ENCODE measurements at regions not wholly inside any gene's neighbourhood (a gene's known extent, or its start where the extent isn't known, plus 50 kb on each side); places are given as distances from the start of the nearest gene placed in this dataset.

- DNase-seq, result no peak
Measured at GRCh38 chr5:105617436-105618215, 2053.1 kb downstream of the EFNA5 start.

- no peak for DNase-seq
Measured at GRCh38 chr5:105616599-105616998, 2054.0 kb upstream of the NUDT12 start.

GRCh38 chr5:105602406-105602805 lies 2039.8 kb upstream of the NUDT12 start:
- peak; percentile 45 for DNase-seq

GRCh38 chr5:105593011-105593760 lies 2030.6 kb upstream of the NUDT12 start:
- no peak for DNase-seq

- DNase-seq, result no peak
Measured at GRCh38 chr5:105587963-105588662, 2025.5 kb upstream of the NUDT12 start.

GRCh38 chr5:105581988-105582690 lies 2019.5 kb upstream of the NUDT12 start:
- peak; percentile 86 for DNase-seq

GRCh38 chr5:105573575-105573974 lies 2011.0 kb upstream of the NUDT12 start:
- no peak for DNase-seq

GRCh38 chr5:105565531-105565930 lies 2002.9 kb upstream of the NUDT12 start:
- DNase-seq, result no peak

GRCh38 chr5:105563842-105564241 lies 2001.3 kb upstream of the NUDT12 start:
- no peak for DNase-seq

GRCh38 chr5:105554568-105555169 lies 1992.1 kb upstream of the NUDT12 start:
- no peak for DNase-seq

GRCh38 chr5:105544300-105544699 lies 1981.7 kb upstream of the NUDT12 start:
- no peak for DNase-seq

- no peak for DNase-seq
Measured at GRCh38 chr5:105536675-105537074, 1974.1 kb upstream of the NUDT12 start.

- no peak for DNase-seq
Measured at GRCh38 chr5:105530716-105531261, 1968.2 kb upstream of the NUDT12 start.

- DNase-seq, result no peak
Measured at GRCh38 chr5:105529851-105530250, 1967.3 kb upstream of the NUDT12 start.

- peak; percentile 1 for DNase-seq
Measured at GRCh38 chr5:105508519-105508918, 1945.9 kb upstream of the NUDT12 start.

GRCh38 chr5:105506692-105507277 lies 1944.2 kb upstream of the NUDT12 start:
- no peak for DNase-seq

GRCh38 chr5:105503950-105504349 lies 1941.4 kb upstream of the NUDT12 start:
- no peak for DNase-seq

GRCh38 chr5:105501315-105501714 lies 1938.7 kb upstream of the NUDT12 start:
- peak; percentile 15 for DNase-seq

GRCh38 chr5:105475401-105475800 lies 1912.8 kb upstream of the NUDT12 start:
- peak; percentile 78 for DNase-seq

GRCh38 chr5:105462377-105462776 lies 1899.8 kb upstream of the NUDT12 start:
- DNase-seq, result no peak

- DNase-seq, result no peak
Measured at GRCh38 chr5:105460721-105461120, 1898.1 kb upstream of the NUDT12 start.
